Kidney (tissue), 13 donors: ENCODE measurements at regions not wholly inside any gene's neighbourhood (a gene's known extent, or its start where the extent isn't known, plus 50 kb on each side); places are given as distances from the start of the nearest gene placed in this dataset.

Source experiments
- DNase-seq, 5 donors: peaks; one replicate each; pipeline ENCODE4 v3.0.0-alpha.2; 2013 to 2020
- FAIRE-seq: peaks from 2 replicates; lab custom pipeline; 2012; peaks lifted over from hg19 to GRCh38; lab: Jason Lieb, UNC
- H3K27ac ChIP-seq, 2 donors: one replicate each; pipeline ENCODE4 v1.7.0; 2013; ENCODE audit warnings: low read depth in 2 of 2, low read length in 2 of 2, inconsistent platforms in 1 of 2
- H3K27me3 ChIP-seq: one replicate; pipeline ENCODE4 v1.7.1; 2013; ENCODE audit warnings: low read length, inconsistent platforms; ENCODE audit not compliant: control insufficient read depth, insufficient read depth
- H3K36me3 ChIP-seq, 3 donors: one replicate each; pipeline versions ENCODE4 v1.7.0 to v1.7.1; 2013; ENCODE audit warnings: low read length in 3 of 3, control low read depth in 1 of 3, inconsistent platforms in 1 of 3; ENCODE audit not compliant: insufficient read depth in 3 of 3, control insufficient read depth in 2 of 3
- H3K4me1 ChIP-seq, 3 donors: one replicate each; pipeline versions ENCODE4 v1.7.0 to v1.7.1; 2013; ENCODE audit warnings: low read length in 3 of 3, inconsistent platforms in 1 of 3, low read depth in 1 of 3; ENCODE audit not compliant: control insufficient read depth in 2 of 3, insufficient read depth in 2 of 3
- H3K4me3 ChIP-seq, 3 donors: one replicate each; pipeline versions ENCODE4 v1.7.0 to v1.8.1; 2013; ENCODE audit warnings: low read length in 3 of 3, control low read depth in 1 of 3, inconsistent platforms in 1 of 3
- H3K9ac ChIP-seq, 3 donors: one replicate each; pipeline versions ENCODE4 v1.7.0 to v1.7.1; 2013; ENCODE audit warnings: low read length in 3 of 3, control low read depth in 1 of 3, inconsistent platforms in 1 of 3
- H3K9me3 ChIP-seq, 3 donors: one replicate each; pipeline versions ENCODE4 v1.7.0 to v1.7.1; 2013; ENCODE audit warnings: low read length in 3 of 3, control low read depth in 1 of 3, inconsistent platforms in 1 of 3; ENCODE audit not compliant: control insufficient read depth in 2 of 3, insufficient read depth in 1 of 3
- intact Hi-C: fragments of 100-400 bp; cut with DNase I; formaldehyde crosslinking; loops from one replicate; pipeline ENCODE4 v1.11.1; 2022
- TF ChIP-seq, protein P1 (sequence below): IDR thresholded peaks from 3 replicates; pipeline ENCODE4 v1.5.1; 2012; ENCODE audit warnings: mild to moderate bottlenecking, moderate library complexity, borderline replicate concordance; ENCODE audit not compliant: insufficient read depth; ENCODE audit errors: extremely low read depth
- donor health status: control.
- donor health status: control.
- donor health status: control.
- donor health status: control.
- donor health status: control.
- donor health status: DM: yes; HTN: yes; CAD: no.
- donor health status: Normal renal cell carcinoma (clear cell type).

DNA sequence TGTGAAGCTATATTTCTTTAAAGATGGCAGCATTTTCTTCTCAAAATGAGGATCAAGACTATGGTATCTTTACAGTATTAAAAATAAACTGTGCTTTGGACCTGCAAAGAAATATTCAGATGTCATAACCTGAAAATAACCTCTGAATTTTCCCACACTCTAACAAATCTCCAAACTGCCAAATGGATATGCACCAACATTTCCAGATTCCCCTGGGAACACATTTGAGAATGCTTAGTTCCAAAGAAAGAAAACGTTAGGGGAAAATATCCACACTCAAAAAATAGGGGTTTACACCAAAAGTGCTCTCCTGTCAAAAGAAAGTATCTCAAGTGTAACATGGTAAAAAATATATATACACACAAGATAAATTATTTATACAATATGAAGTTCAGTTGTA, 69.1 kb upstream of the ARHGAP29 start:
- TF ChIP-seq, protein P1, sequence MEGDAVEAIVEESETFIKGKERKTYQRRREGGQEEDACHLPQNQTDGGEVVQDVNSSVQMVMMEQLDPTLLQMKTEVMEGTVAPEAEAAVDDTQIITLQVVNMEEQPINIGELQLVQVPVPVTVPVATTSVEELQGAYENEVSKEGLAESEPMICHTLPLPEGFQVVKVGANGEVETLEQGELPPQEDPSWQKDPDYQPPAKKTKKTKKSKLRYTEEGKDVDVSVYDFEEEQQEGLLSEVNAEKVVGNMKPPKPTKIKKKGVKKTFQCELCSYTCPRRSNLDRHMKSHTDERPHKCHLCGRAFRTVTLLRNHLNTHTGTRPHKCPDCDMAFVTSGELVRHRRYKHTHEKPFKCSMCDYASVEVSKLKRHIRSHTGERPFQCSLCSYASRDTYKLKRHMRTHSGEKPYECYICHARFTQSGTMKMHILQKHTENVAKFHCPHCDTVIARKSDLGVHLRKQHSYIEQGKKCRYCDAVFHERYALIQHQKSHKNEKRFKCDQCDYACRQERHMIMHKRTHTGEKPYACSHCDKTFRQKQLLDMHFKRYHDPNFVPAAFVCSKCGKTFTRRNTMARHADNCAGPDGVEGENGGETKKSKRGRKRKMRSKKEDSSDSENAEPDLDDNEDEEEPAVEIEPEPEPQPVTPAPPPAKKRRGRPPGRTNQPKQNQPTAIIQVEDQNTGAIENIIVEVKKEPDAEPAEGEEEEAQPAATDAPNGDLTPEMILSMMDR, result no peak
- H3K27ac ChIP-seq, result no peak overlapping the region
- no peaks in the 10 kb centered on the region for H3K36me3 ChIP-seq
- H3K9me3 ChIP-seq, result no peaks in the 10 kb centered on the region
- H3K9ac ChIP-seq, result no peak overlapping the region
- DNase-seq (no peak), FAIRE-seq (no peak)
- no peak overlapping the region for H3K4me3 ChIP-seq
- intact Hi-C loops, result no loop called here
- H3K4me1 ChIP-seq, result peaks cover 0 to 19% (median under 1%) of the 10 kb centered on the region in 3 donors
- no peaks in the 10 kb centered on the region for H3K27me3 ChIP-seq

- Histone ChIP-seq H3K27ac (no peak overlapping the region), H3K9me3 (no peaks in the 10 kb centered on the region), H3K27me3 (no peaks in the 10 kb centered on the region), H3K4me1 (peaks cover 0 to 15% (median 8%) of the 10 kb centered on the region in 3 donors), H3K36me3 (no peaks in the 10 kb centered on the region), H3K4me3 (no peak overlapping the region), H3K9ac (no peak overlapping the region)
- TF ChIP-seq, protein P1, result no peak
- FAIRE-seq (no peak), DNase-seq (no peak)
- intact Hi-C loops, result no loop called here
These were observed 68.3 kb upstream of the ARHGAP29 start for GRCh38 chr1:94305704-94306103.

- no peak overlapping the region for H3K4me3 ChIP-seq
These were observed 67.2 kb upstream of the ARHGAP29 start for GRCh38 chr1:94304553-94304952.

More at GRCh38 chr1:94304553-94304952, 67.2 kb upstream of the ARHGAP29 start:
- FAIRE-seq (no peak), DNase-seq (no peak)
- H3K9ac ChIP-seq, result no peak overlapping the region
- intact Hi-C loops, result no loop called here
- H3K27me3 ChIP-seq, result no peaks in the 10 kb centered on the region
- H3K36me3 ChIP-seq, result no peaks in the 10 kb centered on the region
- TF ChIP-seq, protein P1, result no peak
- H3K9me3 ChIP-seq, result no peaks in the 10 kb centered on the region
- no peak overlapping the region for H3K27ac ChIP-seq
- H3K4me1 ChIP-seq, result peaks cover 0 to 23% (median 19%) of the 10 kb centered on the region in 3 donors
